ENCODE measurements at regions not wholly inside any gene's neighbourhood (a gene's known extent, or its start where the extent isn't known, plus 50 kb on each side); places are given as distances from the start of the nearest gene placed in this dataset.

GRCh38 chr9:134221273-134222017 lies 57.1 kb upstream of the RNU6ATAC start (continued):
- TF ChIP-seq, protein P1, sequence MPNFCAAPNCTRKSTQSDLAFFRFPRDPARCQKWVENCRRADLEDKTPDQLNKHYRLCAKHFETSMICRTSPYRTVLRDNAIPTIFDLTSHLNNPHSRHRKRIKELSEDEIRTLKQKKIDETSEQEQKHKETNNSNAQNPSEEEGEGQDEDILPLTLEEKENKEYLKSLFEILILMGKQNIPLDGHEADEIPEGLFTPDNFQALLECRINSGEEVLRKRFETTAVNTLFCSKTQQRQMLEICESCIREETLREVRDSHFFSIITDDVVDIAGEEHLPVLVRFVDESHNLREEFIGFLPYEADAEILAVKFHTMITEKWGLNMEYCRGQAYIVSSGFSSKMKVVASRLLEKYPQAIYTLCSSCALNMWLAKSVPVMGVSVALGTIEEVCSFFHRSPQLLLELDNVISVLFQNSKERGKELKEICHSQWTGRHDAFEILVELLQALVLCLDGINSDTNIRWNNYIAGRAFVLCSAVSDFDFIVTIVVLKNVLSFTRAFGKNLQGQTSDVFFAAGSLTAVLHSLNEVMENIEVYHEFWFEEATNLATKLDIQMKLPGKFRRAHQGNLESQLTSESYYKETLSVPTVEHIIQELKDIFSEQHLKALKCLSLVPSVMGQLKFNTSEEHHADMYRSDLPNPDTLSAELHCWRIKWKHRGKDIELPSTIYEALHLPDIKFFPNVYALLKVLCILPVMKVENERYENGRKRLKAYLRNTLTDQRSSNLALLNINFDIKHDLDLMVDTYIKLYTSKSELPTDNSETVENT (CRISPR knock-in tag; IDR thresholded peaks at IDR 0.05) = no peak
- TF ChIP-seq ZNF165 (CRISPR knock-in tag; IDR thresholded peaks at IDR 0.05; ENCODE audit: borderline replicate concordance) (no peak), ZNF324 (CRISPR knock-in tag; IDR thresholded peaks at IDR 0.05) (no peak), STAT5A (IDR thresholded peaks at IDR 0.05; ENCODE audit: borderline replicate concordance, low read length) (no peak), ZNF76 (CRISPR knock-in tag; IDR thresholded peaks at IDR 0.05; ENCODE audit: borderline replicate concordance) (no peak), TARDBP (IDR thresholded peaks at IDR 0.05) (no peak), TBP (optimal IDR thresholded peaks at IDR 0.05; ENCODE audit: low read depth, low read length) (no peak), POLR3A (IDR thresholded peaks at IDR 0.05; ENCODE audit: borderline replicate concordance, extremely low read depth, insufficient read depth, insufficient read length) (no peak), ZNF311 (CRISPR knock-in tag; IDR thresholded peaks at IDR 0.05) (no peak)
